T-cell (primary cell): ENCODE measurements at regions not wholly inside any gene's neighbourhood (a gene's known extent, or its start where the extent isn't known, plus 50 kb on each side); places are given as distances from the start of the nearest gene placed in this dataset.

Source experiments
- ATAC-seq, 4 experiments: fragments of 200-7000 bp in 3 of 4; fragments of 150-1000 bp in 1 of 4; cut with Tn5 transposase; replicated peaks in 1 of 4; 1 replicate in 3 of 4; 2 replicates in 1 of 4; pipeline ENCODE4 v1.10.0; 2021; ENCODE audit warnings: moderate library complexity in 3 of 4, mild to moderate bottlenecking in 2 of 4, moderate number of reproducible peaks in 1 of 4
- CTCF ChIA-PET, 2 donors: fragments of 300-600 bp; sonication (Branson Sonifier 250); formaldehyde crosslinking; loops; one replicate each; lab custom pipeline; 2022; ENCODE audit warnings: antibody characterized with exemption in 2 of 2; lab: Charles Lee
- POLR2A ChIA-PET, 2 donors: fragments of 300-600 bp; sonication (Branson Sonifier 250); formaldehyde crosslinking; loops; one replicate each; lab custom pipeline; 2022; ENCODE audit warnings: antibody characterized with exemption in 2 of 2; lab: Charles Lee
- DNase-seq, 35 experiments: peaks; one replicate each; pipeline versions ENCODE4 v3.0.0 to v3.0.0-alpha.2; 2013 to 2023
- H3K27ac ChIP-seq: one replicate; pipeline ENCODE4 v1.5.1; 2013; ENCODE audit warnings: low read length
- H3K27me3 ChIP-seq, 2 experiments: replicated peaks in 1 of 2; 1 replicate in 1 of 2; 2 replicates in 1 of 2; pipeline versions ENCODE4 v1.6.1 to v1.7.0; 2013; ENCODE audit warnings: low read length in 1 of 2, mixed read lengths in 1 of 2; ENCODE audit not compliant: control insufficient read depth in 2 of 2, insufficient read depth in 2 of 2; ENCODE audit errors: extremely low read depth in 1 of 2
- H3K36me3 ChIP-seq, 2 donors: 1 replicate in 1 of 2; 2 replicates in 1 of 2; pipeline versions ENCODE4 v1.6.1 to v1.7.0; 2013; ENCODE audit warnings: low read length in 1 of 2; ENCODE audit not compliant: control insufficient read depth in 2 of 2, insufficient read depth in 1 of 2; ENCODE audit errors: extremely low read depth in 1 of 2
- H3K4me1 ChIP-seq, 2 experiments: 1 replicate in 1 of 2; 2 replicates in 1 of 2; pipeline versions ENCODE4 v1.6.1 to v1.7.0; 2013; ENCODE audit warnings: low read length in 2 of 2, mixed read lengths in 1 of 2; ENCODE audit not compliant: insufficient read depth in 2 of 2, control insufficient read depth in 1 of 2; ENCODE audit errors: extremely low read depth in 1 of 2
- H3K4me3 ChIP-seq, 2 donors: 1 replicate in 1 of 2; 2 replicates in 1 of 2; pipeline versions ENCODE4 v1.5.1 to v1.7.0; 2013; ENCODE audit warnings: mild to moderate bottlenecking in 2 of 2, low read length in 1 of 2, moderate library complexity in 1 of 2; ENCODE audit not compliant: control insufficient read depth in 1 of 2; ENCODE audit errors: extremely low read depth in 1 of 2
- H3K9me3 ChIP-seq: 2 replicates; pipeline ENCODE4 v1.7.0; 2013
- H3K27ac Mint-ChIP-seq, 2 donors: one replicate each; pipeline ENCODE4 v1.8.0; 2020 to 2021; ENCODE audit warnings: mild to moderate bottlenecking in 2 of 2, mixed read lengths in 2 of 2
- H3K27me3 Mint-ChIP-seq, 2 donors: one replicate each; pipeline ENCODE4 v1.8.0; 2021 to 2022; ENCODE audit warnings: mixed read lengths in 2 of 2
- H3K36me3 Mint-ChIP-seq: one replicate; pipeline ENCODE4 v1.8.0; 2021; ENCODE audit warnings: mixed read lengths
- H3K4me1 Mint-ChIP-seq, 3 donors: one replicate each; pipeline ENCODE4 v1.8.0; 2020 to 2022; ENCODE audit warnings: mixed read lengths in 3 of 3, mild to moderate bottlenecking in 1 of 3
- H3K4me3 Mint-ChIP-seq, 3 donors: one replicate each; pipeline ENCODE4 v1.8.0; 2020 to 2022; ENCODE audit warnings: mild to moderate bottlenecking in 3 of 3, mixed read lengths in 3 of 3, moderate library complexity in 3 of 3
- H3K9me3 Mint-ChIP-seq, 3 donors: one replicate each; pipeline ENCODE4 v1.8.0; 2020 to 2022; ENCODE audit warnings: mixed read lengths in 3 of 3
- WGBS: methylation state at CpG from one replicate; pipeline ENCODE4 v1.1.5; 2013; ENCODE audit warnings: missing lambda C conversion rate; ENCODE audit not compliant: insufficient coverage; 5-methylcytosine and 5-hydroxymethylcytosine counted together

DNA sequence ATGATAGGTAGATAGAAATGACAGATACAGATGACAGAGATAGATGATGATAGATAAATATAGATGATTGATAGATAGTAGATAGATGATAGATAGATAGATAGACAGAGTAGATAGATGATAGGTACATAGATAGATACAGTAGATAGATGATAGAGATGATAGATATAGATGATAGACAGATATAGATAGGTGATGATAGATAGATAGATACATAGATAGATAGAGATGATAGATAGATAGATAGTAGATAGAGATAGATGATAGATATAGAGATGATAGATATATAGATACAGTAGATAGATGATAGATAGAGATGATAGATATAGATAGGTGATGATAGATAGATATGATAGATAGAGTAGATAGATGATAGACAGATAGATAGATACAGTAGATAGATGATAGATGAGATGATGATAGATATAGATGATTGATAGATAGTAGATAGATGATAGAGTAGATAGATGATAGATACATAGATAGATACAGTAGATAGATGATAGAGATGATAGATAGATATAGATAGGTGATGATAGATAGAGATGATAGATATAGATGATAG, 95.7 kb upstream of the SMIM23 start:
- no peak overlapping the region for H3K4me3 Mint-ChIP-seq
- no peak overlapping the region for H3K27ac ChIP-seq
- no peaks in the 10 kb centered on the region for H3K4me1 ChIP-seq
- POLR2A ChIA-PET = no interaction called here
- no peaks in the 10 kb centered on the region for H3K36me3 ChIP-seq
- H3K4me3 ChIP-seq = no peak overlapping the region
- H3K9me3 ChIP-seq = no peaks in the 10 kb centered on the region
- no peaks in the 10 kb centered on the region for H3K9me3 Mint-ChIP-seq
- peaks cover 0 to 25% of the 10 kb centered on the region in 2 experiments for H3K27me3 ChIP-seq
- no peak for DNase-seq
- ATAC-seq = no peak
- no peaks in the 10 kb centered on the region for H3K4me1 Mint-ChIP-seq
- CTCF ChIA-PET = no interaction called here
- peaks cover 0 to 3% of the 10 kb centered on the region in 2 donors for H3K27me3 Mint-ChIP-seq
- no peaks in the 10 kb centered on the region for H3K36me3 Mint-ChIP-seq
- H3K27ac Mint-ChIP-seq = no peak overlapping the region

DNA sequence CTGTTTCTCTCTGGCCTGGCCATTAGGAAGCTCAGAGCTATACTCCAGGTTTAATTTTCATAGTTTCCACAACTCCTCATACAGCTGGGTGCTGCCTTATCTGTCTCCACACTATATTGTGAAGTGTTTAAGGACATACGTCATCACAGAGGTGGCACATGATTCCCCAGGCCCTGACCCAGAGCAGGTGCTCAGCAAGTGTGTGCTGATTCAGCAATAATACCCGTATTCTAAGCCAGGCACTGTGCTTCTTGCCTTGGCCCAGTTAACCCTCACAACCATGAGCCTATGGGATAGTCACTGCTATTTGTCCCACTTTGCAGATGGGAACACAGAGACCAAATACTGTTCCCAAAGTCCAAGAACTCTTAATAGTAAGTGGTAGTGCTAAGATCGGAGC, 93.5 kb upstream of the SMIM23 start:
- DNase-seq (no peak), ATAC-seq (no peak)
- Histone ChIP-seq H3K36me3 (no peaks in the 10 kb centered on the region), H3K4me1 (no peaks in the 10 kb centered on the region), H3K27ac (no peak overlapping the region), H3K9me3 (no peaks in the 10 kb centered on the region), H3K27me3 (peaks cover 0 to 15% of the 10 kb centered on the region in 2 experiments), H3K4me3 (no peak overlapping the region)
- H3K4me3 Mint-ChIP-seq = no peak overlapping the region
- ChIA-PET POLR2A (no interaction called here), CTCF (no interaction called here)
- H3K36me3 Mint-ChIP-seq = no peaks in the 10 kb centered on the region
- H3K27ac Mint-ChIP-seq = no peak overlapping the region
- 80% methylated on average over 1 of the region's 3 CpGs for WGBS
- no peaks in the 10 kb centered on the region for H3K4me1 Mint-ChIP-seq
- H3K9me3 Mint-ChIP-seq = no peaks in the 10 kb centered on the region
- H3K27me3 Mint-ChIP-seq = peaks cover 0 to 3% of the 10 kb centered on the region in 2 donors

DNA sequence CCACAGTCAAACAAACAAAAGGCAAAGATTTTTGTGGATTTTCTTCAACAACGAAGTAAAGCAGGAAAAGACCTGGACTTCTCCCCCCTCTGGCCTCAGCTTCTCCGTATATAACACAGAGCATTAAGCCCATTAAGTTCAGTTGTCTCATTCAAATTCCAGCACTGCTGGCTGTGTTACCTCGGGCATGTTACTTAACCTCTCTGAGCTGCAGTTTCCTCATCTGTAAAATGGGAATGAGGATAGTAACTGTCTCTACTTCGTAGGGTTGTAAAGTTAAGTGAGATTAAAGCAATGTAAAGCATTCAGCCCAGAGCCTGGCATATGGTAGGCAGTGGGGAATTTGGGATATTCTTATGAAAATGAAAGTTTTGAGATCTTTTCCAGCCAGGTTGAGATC, 92.7 kb upstream of the SMIM23 start:
- H3K4me1 ChIP-seq = no peaks in the 10 kb centered on the region
- ChIA-PET POLR2A (no interaction called here), CTCF (no interaction called here)
- H3K9me3 Mint-ChIP-seq = no peaks in the 10 kb centered on the region
- no peaks in the 10 kb centered on the region for H3K36me3 Mint-ChIP-seq
- H3K27me3 ChIP-seq = peaks cover 0 to 9% of the 10 kb centered on the region in 2 experiments
- peaks cover 0 to 3% of the 10 kb centered on the region in 2 donors for H3K27me3 Mint-ChIP-seq
- no peak overlapping the region for H3K4me3 Mint-ChIP-seq
- no peaks in the 10 kb centered on the region for H3K36me3 ChIP-seq
- no peaks in the 10 kb centered on the region for H3K4me1 Mint-ChIP-seq
- WGBS = 49% methylated on average over 2 of the region's 4 CpGs
- no peak overlapping the region for H3K27ac ChIP-seq
- no peaks in the 10 kb centered on the region for H3K9me3 ChIP-seq
- H3K4me3 ChIP-seq = no peak overlapping the region
- ATAC-seq = no peak
- H3K27ac Mint-ChIP-seq = no peak overlapping the region
- no peak for DNase-seq

DNA sequence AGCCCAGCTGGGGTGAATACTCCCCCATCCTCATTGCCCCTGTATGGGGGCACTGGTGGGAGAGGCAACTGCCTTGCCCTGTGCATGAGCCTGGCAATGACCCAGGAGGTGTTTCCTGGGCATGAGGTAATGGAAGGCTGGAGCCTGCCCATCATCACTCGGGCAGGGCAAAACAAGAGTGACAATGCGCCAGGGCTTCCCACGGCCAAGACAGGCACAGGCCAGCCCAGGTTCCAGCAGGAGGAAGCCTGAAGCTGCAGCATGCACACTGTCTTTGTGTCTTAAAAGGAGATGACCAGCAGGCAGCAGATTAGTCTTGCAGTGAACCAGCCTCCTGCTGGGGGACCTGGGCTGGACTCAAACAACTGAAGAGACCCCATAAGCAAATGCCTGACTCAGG, 92.2 kb upstream of the SMIM23 start:
- H3K36me3 Mint-ChIP-seq = no peaks in the 10 kb centered on the region
- Histone ChIP-seq H3K4me1 (no peaks in the 10 kb centered on the region), H3K36me3 (no peaks in the 10 kb centered on the region), H3K9me3 (no peaks in the 10 kb centered on the region), H3K27me3 (peaks cover 0 to 9% of the 10 kb centered on the region in 2 experiments), H3K4me3 (no peak overlapping the region), H3K27ac (no peak overlapping the region)
- H3K4me3 Mint-ChIP-seq = no peak overlapping the region
- no peaks in the 10 kb centered on the region for H3K9me3 Mint-ChIP-seq
- DNase-seq = no peak
- ChIA-PET CTCF (no interaction called here), POLR2A (no interaction called here)
- H3K27ac Mint-ChIP-seq = no peak overlapping the region
- no peaks in the 10 kb centered on the region for H3K4me1 Mint-ChIP-seq
- 88% methylated on average over 3 of the region's 3 CpGs for WGBS
- no peak for ATAC-seq
- H3K27me3 Mint-ChIP-seq = peaks cover 0 to 3% of the 10 kb centered on the region in 2 donors

DNA sequence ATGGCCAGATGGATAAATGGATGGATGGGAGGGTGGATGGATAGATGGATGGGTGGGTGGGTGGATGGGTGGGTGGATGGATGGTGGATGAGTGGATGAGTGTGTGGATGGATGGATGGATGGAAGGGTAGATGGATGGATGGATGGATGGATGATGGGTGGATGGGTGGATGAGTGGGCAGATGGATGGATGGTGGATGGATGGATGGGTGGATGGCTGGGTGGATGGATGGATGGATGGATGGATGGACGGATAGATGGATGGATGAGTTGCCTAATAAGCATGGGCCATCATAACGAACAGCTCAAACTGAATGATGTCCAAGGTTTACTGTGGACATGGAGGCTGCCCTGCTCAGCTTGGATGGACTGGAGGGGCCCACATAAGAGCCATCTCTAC, 89.8 kb upstream of the SMIM23 start:
- no peaks in the 10 kb centered on the region for H3K36me3 ChIP-seq
- H3K27ac Mint-ChIP-seq = no peak overlapping the region
- DNase-seq = no peak
- peaks cover 0 to 3% of the 10 kb centered on the region in 2 donors for H3K27me3 Mint-ChIP-seq
- 66% methylated on average over 2 of the region's 2 CpGs for WGBS
- no peak overlapping the region for H3K4me3 Mint-ChIP-seq
- no peak overlapping the region for H3K27ac ChIP-seq
- H3K4me1 ChIP-seq = no peaks in the 10 kb centered on the region
- H3K27me3 ChIP-seq = peaks cover 0 to 4% of the 10 kb centered on the region in 2 experiments
- no peaks in the 10 kb centered on the region for H3K36me3 Mint-ChIP-seq
- no peaks in the 10 kb centered on the region for H3K9me3 Mint-ChIP-seq
- ChIA-PET CTCF (no interaction called here), POLR2A (no interaction called here)
- no peaks in the 10 kb centered on the region for H3K9me3 ChIP-seq
- no peak overlapping the region for H3K4me3 ChIP-seq
- H3K4me1 Mint-ChIP-seq = no peaks in the 10 kb centered on the region
- ATAC-seq = no peak

DNA sequence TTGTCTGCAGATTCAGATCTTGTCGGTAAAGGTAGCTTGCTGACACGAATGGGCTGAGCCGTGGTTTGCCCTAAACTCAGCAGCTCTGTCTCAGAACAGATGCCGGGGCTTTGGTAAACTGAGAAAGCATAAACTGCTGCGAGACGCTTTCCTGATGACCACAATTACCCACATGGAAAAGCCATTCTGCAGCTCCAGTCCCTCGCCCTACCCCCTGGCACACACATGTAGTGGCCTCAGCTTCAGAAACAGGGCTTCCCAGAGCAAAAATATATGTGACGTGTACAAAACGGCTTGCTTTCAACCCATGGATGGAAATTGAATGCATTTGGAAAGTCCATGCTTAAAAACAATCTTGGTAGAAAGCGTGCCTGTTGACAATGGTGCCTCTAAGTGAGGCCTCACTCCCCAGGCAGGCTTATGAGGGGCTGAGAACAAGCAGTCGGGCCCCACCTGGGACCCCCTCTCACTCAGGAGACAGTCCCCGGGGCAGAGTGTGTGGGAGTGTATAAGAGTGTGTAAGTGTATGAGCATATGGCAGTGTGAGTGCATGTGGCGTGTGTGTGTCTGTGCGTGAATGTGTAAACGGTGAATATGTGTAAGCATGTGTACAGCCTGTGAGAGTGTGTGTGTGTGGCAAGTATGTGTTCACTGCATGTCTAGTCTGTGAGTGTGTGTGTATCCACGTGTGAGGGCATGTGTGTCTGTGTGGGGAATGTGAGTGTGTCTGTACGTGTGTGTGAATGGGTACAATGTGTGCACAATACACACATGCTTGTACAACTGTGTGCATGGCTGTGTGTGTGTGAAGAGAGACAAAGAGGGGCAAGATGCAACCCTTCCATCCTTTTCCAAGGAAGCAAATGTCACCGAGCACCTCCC, 88.2 kb upstream of the SMIM23 start:
- CTCF ChIA-PET = interaction anchor here (0.6 to 0.7 kb wide), 3 partner anchors 13 to 290 kb away, joined by 3 to 8 read pairs (median 5); no protein-coding TSS in a partner anchor

More for the DNA sequence above, 88.2 kb upstream of the SMIM23 start:
- H3K27ac Mint-ChIP-seq = no peak overlapping the region
- DNase-seq (no peak), ATAC-seq (no peak)
- no peak overlapping the region for H3K4me3 ChIP-seq
- WGBS = 87% methylated on average over 14 of the region's 18 CpGs
- H3K36me3 ChIP-seq = no peaks in the 10 kb centered on the region
- no peak overlapping the region for H3K27ac ChIP-seq
- peaks cover 0 to 4% of the 10 kb centered on the region in 2 experiments for H3K27me3 ChIP-seq
- H3K4me1 ChIP-seq = no peaks in the 10 kb centered on the region
- peaks cover 0 to 3% of the 10 kb centered on the region in 2 donors for H3K27me3 Mint-ChIP-seq
- H3K36me3 Mint-ChIP-seq = no peaks in the 10 kb centered on the region
- POLR2A ChIA-PET = no interaction called here
- no peaks in the 10 kb centered on the region for H3K4me1 Mint-ChIP-seq
- no peaks in the 10 kb centered on the region for H3K9me3 Mint-ChIP-seq
- H3K4me3 Mint-ChIP-seq = no peak overlapping the region
- no peaks in the 10 kb centered on the region for H3K9me3 ChIP-seq
